ENCODE measurements at regions not wholly inside any gene's neighbourhood (a gene's known extent, or its start where the extent isn't known, plus 50 kb on each side); places are given as distances from the start of the nearest gene placed in this dataset.

DNA sequence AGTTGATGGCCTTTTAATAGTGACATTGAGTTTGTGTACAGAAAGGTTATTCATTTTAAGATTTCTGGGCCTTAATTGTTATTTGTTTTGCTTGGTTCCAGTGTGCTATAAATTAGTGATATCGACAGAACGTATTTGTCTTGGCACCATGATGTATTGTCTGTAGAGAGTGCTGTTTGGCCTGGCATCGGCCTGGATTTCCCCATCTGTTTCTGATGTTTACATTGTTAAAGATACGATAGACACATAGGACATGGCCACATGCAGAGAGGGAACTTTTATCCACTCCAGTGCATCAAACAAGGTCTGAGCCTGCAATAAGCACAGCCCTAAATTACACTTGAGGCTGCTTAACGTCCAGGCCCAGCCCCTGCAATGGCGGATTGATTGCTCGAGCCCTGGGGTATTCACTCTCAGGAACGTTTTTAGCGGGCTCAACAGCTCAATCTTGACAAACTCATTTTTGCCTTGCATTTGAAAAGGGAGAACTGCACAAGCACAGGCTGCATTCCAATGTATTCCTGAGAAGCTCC, 144.7 kb downstream of the SLC4A3 start:
- peak; percentile 65 for DNase-seq

DNA sequence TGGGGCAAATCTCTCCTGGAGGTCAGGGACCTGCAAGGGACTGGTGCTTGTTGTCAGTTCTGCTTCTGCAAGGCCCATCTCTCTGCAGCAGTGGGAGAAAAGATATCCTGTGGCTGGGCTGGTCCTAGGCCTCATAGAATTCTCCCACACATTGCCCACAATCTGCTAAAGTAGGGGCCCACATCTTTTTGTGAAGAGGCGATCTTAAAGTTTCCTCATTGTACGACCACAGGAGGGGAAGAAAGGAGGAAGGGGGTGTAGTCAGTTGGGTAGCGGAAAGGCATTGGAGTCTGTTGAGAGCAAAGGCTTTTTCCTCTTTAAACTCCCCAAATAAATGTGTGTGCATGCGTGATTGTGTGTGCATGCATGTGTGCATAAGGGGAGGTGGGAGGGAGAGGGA, 145.3 kb downstream of the SLC4A3 start:
- DNase-seq: no peak

DNA sequence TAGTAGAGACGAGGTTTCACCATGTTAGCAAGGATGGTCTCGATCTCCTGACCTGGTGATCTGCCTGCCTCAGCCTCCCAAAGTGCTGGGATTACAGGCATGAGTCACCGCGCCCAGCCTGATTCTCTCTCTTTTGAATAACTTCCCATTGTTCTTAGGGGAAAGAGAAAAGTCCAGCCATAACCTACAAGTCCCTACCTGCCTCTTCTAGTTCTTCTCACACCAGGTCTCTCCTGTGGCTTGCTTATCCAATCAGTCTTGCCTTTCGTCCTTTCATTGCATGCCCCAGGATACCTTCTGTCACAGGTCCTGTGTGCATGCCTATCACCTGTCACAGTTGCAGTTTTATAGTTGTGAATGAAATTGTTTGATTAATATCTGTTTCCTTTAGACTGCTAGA, 148.1 kb downstream of the SLC4A3 start:
- DNase-seq: no peak

- DNase-seq: no peak
Measured at GRCh38 chr2:219777388-219777787, 150.0 kb downstream of the SLC4A3 start.

DNA sequence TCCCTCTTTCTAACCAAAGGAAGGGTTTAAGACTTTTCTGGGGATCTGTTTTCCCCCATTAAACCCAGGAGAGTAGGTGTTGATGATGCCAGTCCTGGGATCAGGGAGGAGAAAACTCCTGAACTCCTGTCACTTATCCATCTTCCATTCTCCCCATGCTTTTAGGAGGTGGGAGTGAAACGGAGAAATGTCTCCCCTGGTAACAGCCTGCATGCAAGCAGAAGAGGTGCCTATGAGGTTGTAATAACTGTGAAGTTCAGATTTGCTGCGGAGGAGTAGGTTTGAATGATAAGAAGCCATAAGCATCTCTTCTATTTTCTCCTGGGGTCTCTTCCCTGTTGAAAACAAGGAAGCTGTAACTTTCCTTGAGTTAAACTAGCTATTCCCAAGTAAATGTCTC, 150.8 kb downstream of the SLC4A3 start:
- DNase-seq: no peak

DNA sequence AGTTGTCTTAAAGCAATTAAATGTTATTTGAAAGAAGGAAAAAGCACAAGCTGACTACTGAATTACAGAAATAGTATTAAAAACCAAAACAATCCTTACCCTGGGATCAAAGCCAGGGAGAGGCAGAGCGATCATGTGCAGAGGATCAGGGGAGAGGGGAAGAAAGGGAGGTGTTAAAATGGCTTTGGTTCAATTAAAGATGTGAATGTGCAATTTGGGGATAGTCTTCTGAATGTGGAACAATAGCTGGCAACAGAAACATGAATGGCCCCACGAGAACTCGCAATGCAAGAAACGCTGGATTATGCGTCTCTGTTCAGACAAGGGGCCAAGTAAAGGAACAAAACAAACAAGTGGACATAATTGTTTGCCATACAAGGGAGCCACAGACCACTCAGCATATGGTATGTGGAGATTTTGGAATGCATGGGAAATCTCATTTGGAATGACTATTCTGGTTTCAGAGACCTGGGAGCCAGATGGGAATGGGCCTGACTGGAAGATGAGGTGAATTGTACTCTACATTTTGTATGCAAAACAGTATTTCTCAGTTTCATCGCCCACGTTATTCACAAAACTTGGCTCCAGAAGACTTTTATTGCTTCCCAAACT, 155.4 kb downstream of the SLC4A3 start:
- DNase-seq: no peak

GRCh38 chr2:219783359-219783975, 156.0 kb downstream of the SLC4A3 start:
- DNase-seq: no peak

GRCh38 chr2:219784178-219784577, 156.7 kb downstream of the SLC4A3 start:
- DNase-seq: no peak

GRCh38 chr2:219789476-219789875, 162.0 kb downstream of the SLC4A3 start:
- no peak for DNase-seq

GRCh38 chr2:219792446-219792845, 165.0 kb downstream of the SLC4A3 start:
- DNase-seq: no peak

DNA sequence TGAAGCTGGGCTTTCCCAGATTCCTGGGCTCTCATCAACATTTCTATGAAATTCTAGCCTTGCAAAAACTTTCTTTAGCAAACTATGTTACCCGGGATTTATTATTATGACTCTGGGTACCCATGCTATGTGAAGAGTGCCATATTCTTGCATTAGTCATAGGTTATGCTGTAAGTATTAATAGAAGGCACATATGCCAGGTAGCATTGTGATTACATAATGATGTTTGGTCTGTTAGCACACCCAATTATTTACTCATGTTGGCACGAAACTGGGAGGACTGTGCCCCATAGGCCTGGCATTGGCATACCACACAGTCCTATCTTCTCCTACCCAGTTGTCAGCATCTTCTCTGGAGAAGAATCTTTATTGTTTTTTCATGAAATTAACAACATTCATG, 171.0 kb downstream of the SLC4A3 start:
- no peak for DNase-seq

- DNase-seq: no peak
Measured at GRCh38 chr2:219803294-219803693, 175.9 kb downstream of the SLC4A3 start.

DNA sequence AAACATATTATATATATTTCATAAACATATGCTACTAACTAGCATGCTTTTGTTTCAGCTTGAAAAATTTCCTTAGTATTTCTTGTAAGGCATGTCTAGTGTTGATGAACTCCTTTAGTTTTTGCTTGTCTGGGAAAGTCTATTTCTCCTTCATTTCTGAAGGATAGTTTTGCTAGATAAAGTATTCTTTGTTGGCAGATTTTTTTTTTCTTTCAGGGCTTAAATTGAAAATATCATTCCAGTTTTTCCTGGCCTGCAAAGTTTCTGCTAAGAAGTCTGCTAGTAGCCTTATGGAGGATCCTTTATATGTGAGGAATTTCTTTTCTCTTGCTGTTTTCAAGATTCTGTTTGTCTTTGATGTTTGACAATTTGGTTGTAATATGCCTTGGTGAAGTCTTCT, 183.5 kb downstream of the SLC4A3 start:
- DNase-seq: no peak

DNA sequence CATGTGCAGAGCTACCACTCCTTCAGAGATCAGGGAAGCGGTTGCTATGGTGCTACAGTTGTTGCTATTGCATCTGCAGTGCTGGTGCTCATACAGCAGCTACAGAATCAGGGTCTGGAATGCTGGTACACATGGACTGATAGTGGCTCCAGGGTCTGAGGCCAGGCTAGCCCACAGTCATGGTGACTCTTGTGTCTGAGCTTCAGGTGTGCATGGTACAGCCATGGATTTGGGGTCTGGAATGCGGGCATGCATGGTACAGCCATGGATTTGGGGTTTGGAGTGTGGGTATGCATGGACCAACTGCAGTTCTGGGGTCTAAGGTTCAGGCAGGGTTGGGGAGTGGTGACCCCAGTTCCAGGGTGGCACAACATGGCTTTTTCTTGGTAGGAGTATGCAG, 185.2 kb downstream of the SLC4A3 start:
- DNase-seq: no peak

GRCh38 chr2:219820767-219821166, 193.3 kb downstream of the SLC4A3 start:
- DNase-seq: no peak

GRCh38 chr2:219823574-219823973, 196.1 kb downstream of the SLC4A3 start:
- DNase-seq: no peak

DNA sequence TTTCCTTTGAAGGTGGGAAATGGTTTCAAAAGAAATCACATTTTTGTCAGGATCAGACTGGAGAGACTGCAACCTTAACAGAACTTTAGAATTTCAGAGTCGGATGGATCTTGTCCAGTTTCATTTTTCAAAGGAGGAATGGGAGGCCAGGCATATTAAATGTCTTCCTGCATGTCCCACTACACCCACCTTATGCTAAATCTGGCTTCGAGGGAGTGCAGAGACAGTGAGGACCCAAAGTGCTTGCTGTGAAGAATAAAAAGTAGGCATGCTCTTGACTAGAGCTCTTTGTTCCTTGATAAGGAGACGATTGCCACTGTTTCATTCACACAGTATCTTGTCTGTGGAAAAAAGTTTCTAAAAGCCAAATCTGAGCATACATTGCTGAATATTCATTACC, 197.6 kb downstream of the SLC4A3 start:
- no peak for DNase-seq

- DNase-seq: no peak
Measured at GRCh38 chr2:219828127-219828526, 200.7 kb downstream of the SLC4A3 start.

GRCh38 chr2:219829667-219830352, 202.4 kb downstream of the SLC4A3 start:
- DNase-seq: no peak

GRCh38 chr2:219830353-219830738, 202.9 kb downstream of the SLC4A3 start:
- DNase-seq: no peak

GRCh38 chr2:219831957-219832356, 204.5 kb downstream of the SLC4A3 start:
- no peak for DNase-seq

DNA sequence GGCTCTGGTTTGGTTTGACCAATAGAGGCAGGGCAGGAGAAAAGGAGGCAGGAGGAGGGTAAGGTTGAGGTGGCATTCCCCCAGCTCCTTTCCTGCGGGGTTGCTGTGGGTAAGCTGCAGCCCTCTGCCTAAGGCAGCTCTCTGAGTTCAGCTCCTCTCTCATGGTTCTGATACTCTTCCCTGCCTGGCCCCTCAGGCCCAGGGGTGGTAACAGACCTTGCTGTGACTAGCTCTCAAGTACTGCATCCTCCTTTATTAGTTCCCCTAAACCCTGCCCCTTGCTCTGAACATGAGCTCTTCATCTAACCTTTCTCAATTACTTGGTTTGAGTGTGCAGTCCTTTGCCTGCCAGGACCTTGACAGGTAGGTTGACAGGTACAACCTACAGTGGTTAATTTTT, 205.5 kb downstream of the SLC4A3 start:
- DNase-seq: no peak

DNA sequence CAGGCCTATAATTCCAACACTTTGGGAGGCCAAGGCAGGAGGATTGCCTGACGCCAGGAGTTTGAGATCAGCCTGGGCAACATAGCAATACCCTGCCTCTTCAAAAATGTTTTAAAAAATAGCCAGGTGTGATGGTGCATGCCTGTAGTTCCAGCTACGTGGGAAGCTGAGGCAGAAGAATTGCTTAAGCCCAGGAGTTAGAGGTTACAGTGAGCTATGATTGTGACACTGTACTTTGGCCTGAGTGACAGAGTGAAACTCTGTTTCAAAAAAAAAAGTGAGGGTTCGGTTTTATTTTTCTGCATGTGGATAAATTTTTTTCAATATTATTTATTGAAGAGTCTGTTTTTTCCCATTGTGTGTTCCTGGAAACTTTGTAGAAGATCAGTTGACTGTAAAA, 208.1 kb downstream of the SLC4A3 start:
- DNase-seq: no peak

GRCh38 chr2:219836647-219837177, 209.3 kb downstream of the SLC4A3 start:
- DNase-seq: no peak

All from NCI-H510A (cell line).